ENCODE measurements at regions not wholly inside any gene's neighbourhood (a gene's known extent, or its start where the extent isn't known, plus 50 kb on each side); places are given as distances from the start of the nearest gene placed in this dataset.
"Not testable (repeated sequence)": the region's sequence is repeated elsewhere in the genome, so short reads cannot be mapped to it uniquely, and the experiment has no call there.

DNA sequence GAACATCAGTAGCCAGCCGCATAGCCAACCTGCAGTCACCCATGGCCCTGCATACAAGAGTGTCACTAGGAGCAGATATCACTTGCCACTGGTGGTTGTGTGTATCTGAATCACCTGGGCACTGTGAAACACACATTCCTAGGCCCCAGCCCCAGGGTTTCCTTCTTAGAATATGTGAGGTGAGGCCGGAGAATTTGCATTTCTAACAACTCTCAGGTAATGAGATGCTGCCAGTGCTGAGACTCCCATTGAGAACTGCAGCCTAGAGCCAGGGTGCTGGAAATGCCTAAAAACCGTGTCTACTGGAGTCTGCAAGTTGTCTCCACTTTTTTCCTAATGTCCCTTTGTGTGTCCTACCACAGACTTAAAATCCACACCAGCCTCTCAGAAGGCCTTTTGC lies 232.0 kb upstream of the PLGLB2 start:
- H3K27ac ChIP-seq (ENCODE audit: insufficient read depth in 1 of 2, low read depth in 1 of 2, low read length in 2 of 2, poor library complexity in 1 of 2, severe bottlenecking in 2 of 2); H3K4me3 ChIP-seq (ENCODE audit: control insufficient read depth in 1 of 7, extremely low read depth in 1 of 7, insufficient read depth in 4 of 7, low read depth in 2 of 7, low read length in 6 of 7); POLR2A ChIA-PET; CTCF ChIA-PET; DNase-seq; H3K9me3 ChIP-seq (ENCODE audit: control extremely low read depth in 1 of 5, control insufficient read depth in 4 of 5, insufficient read depth in 2 of 5, low read depth in 1 of 5, low read length in 4 of 5); H3K27me3 ChIP-seq (replicated peaks in 2 of 5; ENCODE audit: control insufficient read depth in 4 of 5, insufficient read depth in 5 of 5, low read length in 4 of 5); H3K36me3 ChIP-seq (ENCODE audit: control insufficient read depth in 4 of 4, insufficient read depth in 4 of 4, low read length in 3 of 4): not testable (repeated sequence)
- peaks cover 0 to 23% (median 13%) of the 10 kb centered on the region in 4 experiments for H3K4me1 ChIP-seq (ENCODE audit: control extremely low read depth in 1 of 4, control insufficient read depth in 4 of 4, insufficient read depth in 4 of 4, low read length in 3 of 4)
- WGBS (ENCODE audit: insufficient coverage), result no CpG with 5 or more reads among the region's 3 CpGs

DNA sequence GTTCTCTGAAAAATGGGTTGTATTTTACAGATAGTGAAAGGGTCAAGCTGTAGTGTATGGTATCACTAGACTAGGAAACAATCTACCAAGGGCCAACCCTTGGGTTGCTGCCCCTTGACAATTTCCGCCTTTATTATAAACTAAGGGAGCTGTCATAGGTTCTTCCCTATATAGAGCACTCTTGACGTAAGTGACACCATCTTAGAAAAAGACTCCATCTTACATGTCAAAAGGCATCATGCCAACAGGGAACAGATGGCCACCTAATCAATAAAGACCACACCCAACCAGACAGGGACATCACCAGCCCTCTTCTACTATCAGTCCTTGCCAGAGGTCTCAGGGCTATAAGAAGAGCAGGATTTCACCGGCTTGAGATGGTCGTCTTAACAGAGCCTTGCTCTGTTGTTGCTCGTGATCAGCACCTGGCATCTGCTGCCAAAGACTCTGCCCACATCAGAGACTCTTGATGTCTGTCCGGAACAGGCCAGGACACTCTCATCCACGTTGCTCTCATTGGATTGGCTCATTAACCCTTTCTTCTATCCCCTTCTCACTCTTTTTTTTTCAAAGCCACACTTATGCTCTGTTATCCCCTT lies 231.4 kb upstream of the PLGLB2 start:
- H3K27ac ChIP-seq (ENCODE audit: insufficient read depth in 1 of 2, low read depth in 1 of 2, low read length in 2 of 2, poor library complexity in 1 of 2, severe bottlenecking in 2 of 2); H3K4me3 ChIP-seq (ENCODE audit: control insufficient read depth in 1 of 7, extremely low read depth in 1 of 7, insufficient read depth in 4 of 7, low read depth in 2 of 7, low read length in 6 of 7); H3K9me3 ChIP-seq (ENCODE audit: control extremely low read depth in 1 of 5, control insufficient read depth in 4 of 5, insufficient read depth in 2 of 5, low read depth in 1 of 5, low read length in 4 of 5); POLR2A ChIA-PET; CTCF ChIA-PET; H3K36me3 ChIP-seq (ENCODE audit: control insufficient read depth in 4 of 4, insufficient read depth in 4 of 4, low read length in 3 of 4); H3K27me3 ChIP-seq (replicated peaks in 2 of 5; ENCODE audit: control insufficient read depth in 4 of 5, insufficient read depth in 5 of 5, low read length in 4 of 5): not testable (repeated sequence)
- peak; percentile 36 to 79 (median 60) for DNase-seq
- WGBS (ENCODE audit: insufficient coverage), result 83% methylated on average over 2 of the region's 7 CpGs
- peaks cover 0 to 23% (median 13%) of the 10 kb centered on the region in 4 experiments for H3K4me1 ChIP-seq (ENCODE audit: control extremely low read depth in 1 of 4, control insufficient read depth in 4 of 4, insufficient read depth in 4 of 4, low read length in 3 of 4)

DNA sequence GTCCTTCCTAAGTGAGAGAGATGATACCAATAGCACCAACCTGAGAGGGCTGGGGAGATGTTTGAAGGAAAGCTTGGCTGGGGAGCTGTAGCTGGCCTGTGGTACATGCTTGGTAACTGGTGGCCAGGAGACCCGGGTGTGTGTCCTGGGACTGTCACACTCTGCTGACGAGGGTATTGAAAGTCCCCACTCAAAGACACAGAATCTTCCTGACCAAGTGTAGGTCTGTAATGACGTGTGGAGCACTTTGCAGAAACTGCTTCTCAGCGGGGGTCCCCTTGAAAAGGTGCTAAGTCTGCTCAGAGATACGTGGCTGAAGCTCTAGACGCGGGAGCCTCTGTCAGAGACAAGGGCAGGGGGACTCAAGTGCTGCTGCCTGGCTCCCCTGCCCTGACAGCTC lies 230.4 kb upstream of the PLGLB2 start:
- POLR2A ChIA-PET; H3K36me3 ChIP-seq (ENCODE audit: control insufficient read depth in 4 of 4, insufficient read depth in 4 of 4, low read length in 3 of 4); DNase-seq; CTCF ChIA-PET; H3K4me3 ChIP-seq (ENCODE audit: control insufficient read depth in 1 of 7, extremely low read depth in 1 of 7, insufficient read depth in 4 of 7, low read depth in 2 of 7, low read length in 6 of 7); H3K27ac ChIP-seq (ENCODE audit: insufficient read depth in 1 of 2, low read depth in 1 of 2, low read length in 2 of 2, poor library complexity in 1 of 2, severe bottlenecking in 2 of 2); H3K27me3 ChIP-seq (replicated peaks in 2 of 5; ENCODE audit: control insufficient read depth in 4 of 5, insufficient read depth in 5 of 5, low read length in 4 of 5); H3K9me3 ChIP-seq (ENCODE audit: control extremely low read depth in 1 of 5, control insufficient read depth in 4 of 5, insufficient read depth in 2 of 5, low read depth in 1 of 5, low read length in 4 of 5): not testable (repeated sequence)
- WGBS (ENCODE audit: insufficient coverage), result no CpG with 5 or more reads among the region's 7 CpGs
- H3K4me1 ChIP-seq (ENCODE audit: control extremely low read depth in 1 of 4, control insufficient read depth in 4 of 4, insufficient read depth in 4 of 4, low read length in 3 of 4), result peaks cover 0 to 23% (median 13%) of the 10 kb centered on the region in 4 experiments

DNA sequence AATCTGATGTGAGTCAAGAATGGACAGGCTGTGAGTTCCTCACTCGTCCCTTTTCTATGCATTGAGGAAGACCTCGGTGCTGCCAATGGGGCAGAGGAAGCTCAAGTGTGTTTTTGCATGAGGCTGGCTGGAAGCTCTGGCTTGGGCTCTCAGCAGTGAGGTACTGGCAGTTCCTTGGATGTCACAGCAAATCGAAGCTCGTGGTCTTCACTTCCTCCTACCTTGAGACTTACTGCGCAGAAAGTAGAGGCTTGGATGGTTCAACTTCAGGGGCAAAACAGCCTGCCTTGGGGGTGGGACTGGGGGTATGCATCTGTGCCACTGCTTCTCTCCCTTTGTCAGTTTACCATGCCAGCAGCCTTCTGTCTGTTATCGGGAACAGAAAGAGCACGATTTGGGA lies 229.8 kb upstream of the PLGLB2 start:
- H3K27ac ChIP-seq (ENCODE audit: insufficient read depth in 1 of 2, low read depth in 1 of 2, low read length in 2 of 2, poor library complexity in 1 of 2, severe bottlenecking in 2 of 2); H3K4me3 ChIP-seq (ENCODE audit: control insufficient read depth in 1 of 7, extremely low read depth in 1 of 7, insufficient read depth in 4 of 7, low read depth in 2 of 7, low read length in 6 of 7); CTCF ChIA-PET; POLR2A ChIA-PET; H3K9me3 ChIP-seq (ENCODE audit: control extremely low read depth in 1 of 5, control insufficient read depth in 4 of 5, insufficient read depth in 2 of 5, low read depth in 1 of 5, low read length in 4 of 5); H3K36me3 ChIP-seq (ENCODE audit: control insufficient read depth in 4 of 4, insufficient read depth in 4 of 4, low read length in 3 of 4); H3K27me3 ChIP-seq (replicated peaks in 2 of 5; ENCODE audit: control insufficient read depth in 4 of 5, insufficient read depth in 5 of 5, low read length in 4 of 5): not testable (repeated sequence)
- 100% methylated on average over 2 of the region's 7 CpGs for WGBS (ENCODE audit: insufficient coverage)
- peaks cover 0 to 23% (median 13%) of the 10 kb centered on the region in 4 experiments for H3K4me1 ChIP-seq (ENCODE audit: control extremely low read depth in 1 of 4, control insufficient read depth in 4 of 4, insufficient read depth in 4 of 4, low read length in 3 of 4)
- DNase-seq, result peak in 1 of 3 donors; percentile 26

DNA sequence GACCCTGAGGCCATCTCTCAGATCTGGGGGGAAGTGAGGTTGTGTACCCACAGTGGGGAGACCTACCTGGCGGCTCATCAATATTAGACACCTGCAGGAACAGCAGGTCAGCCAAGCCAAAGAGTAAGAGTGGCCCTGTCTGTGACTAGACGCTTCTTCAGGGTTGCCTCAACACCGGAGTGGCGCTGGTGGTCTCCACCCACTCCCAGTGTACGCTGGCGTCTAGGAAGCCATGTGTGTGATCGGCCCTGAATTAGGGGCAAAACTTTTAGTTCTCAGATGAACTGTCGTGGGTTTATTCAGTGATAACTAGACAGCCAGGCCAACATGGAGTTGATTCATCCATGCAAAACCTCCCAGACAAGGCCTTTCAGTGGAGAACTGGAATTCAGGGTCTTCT lies 229.3 kb upstream of the PLGLB2 start:
- H3K27ac ChIP-seq (ENCODE audit: insufficient read depth in 1 of 2, low read depth in 1 of 2, low read length in 2 of 2, poor library complexity in 1 of 2, severe bottlenecking in 2 of 2); POLR2A ChIA-PET: not testable (repeated sequence)
- WGBS (ENCODE audit: insufficient coverage), result no CpG with 5 or more reads among the region's 8 CpGs

DNA sequence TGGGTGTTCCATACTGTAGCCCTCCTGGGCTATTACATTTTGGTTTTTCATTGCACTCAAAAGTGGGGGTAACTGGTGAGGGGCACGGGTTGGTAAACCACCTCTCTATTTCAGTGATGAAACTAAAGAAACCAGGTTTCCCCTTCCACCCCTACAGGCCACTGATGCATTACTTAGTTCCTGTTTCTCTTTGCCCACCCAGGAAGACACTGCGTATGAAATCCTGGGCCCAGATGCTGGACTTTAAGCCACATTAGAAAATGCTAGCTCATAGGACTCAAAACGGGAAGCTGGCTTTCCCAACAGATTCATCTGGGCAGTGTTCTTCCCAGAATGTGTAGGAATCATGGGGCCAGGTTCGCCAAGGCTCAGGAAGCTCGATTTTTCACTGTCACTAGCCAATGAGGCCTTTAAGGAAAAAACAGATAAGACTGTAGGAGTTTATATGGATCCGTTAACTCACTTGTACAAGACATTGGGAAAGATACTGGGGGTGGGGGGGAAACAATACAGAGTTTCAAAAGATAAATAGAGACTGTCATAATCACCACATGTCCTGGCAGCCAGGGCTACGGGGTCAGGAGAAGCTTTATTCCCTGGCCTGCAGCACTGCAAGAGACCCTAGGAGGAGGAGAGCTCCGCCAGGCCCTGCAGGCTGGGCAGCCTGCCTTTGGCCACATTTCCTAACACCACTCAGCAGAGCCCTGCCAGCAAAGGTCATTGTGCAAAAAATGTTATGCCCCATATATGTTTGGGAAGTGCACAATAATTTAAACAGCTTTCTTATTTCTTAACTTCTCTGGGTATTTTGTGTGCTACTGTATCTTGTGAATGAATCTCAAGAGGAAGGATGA lies 228.5 kb upstream of the PLGLB2 start:
- H3K36me3 ChIP-seq (ENCODE audit: control insufficient read depth in 4 of 4, insufficient read depth in 4 of 4, low read length in 3 of 4); H3K27me3 ChIP-seq (replicated peaks in 2 of 5; ENCODE audit: control insufficient read depth in 4 of 5, insufficient read depth in 5 of 5, low read length in 4 of 5); H3K27ac ChIP-seq (ENCODE audit: insufficient read depth in 1 of 2, low read depth in 1 of 2, low read length in 2 of 2, poor library complexity in 1 of 2, severe bottlenecking in 2 of 2); H3K9me3 ChIP-seq (ENCODE audit: control extremely low read depth in 1 of 5, control insufficient read depth in 4 of 5, insufficient read depth in 2 of 5, low read depth in 1 of 5, low read length in 4 of 5); CTCF ChIA-PET; POLR2A ChIA-PET; H3K4me3 ChIP-seq (ENCODE audit: control insufficient read depth in 1 of 7, extremely low read depth in 1 of 7, insufficient read depth in 4 of 7, low read depth in 2 of 7, low read length in 6 of 7); DNase-seq: not testable (repeated sequence)
- peaks cover 0 to 23% (median 13%) of the 10 kb centered on the region in 4 experiments for H3K4me1 ChIP-seq (ENCODE audit: control extremely low read depth in 1 of 4, control insufficient read depth in 4 of 4, insufficient read depth in 4 of 4, low read length in 3 of 4)
- no CpG with 5 or more reads among the region's 8 CpGs for WGBS (ENCODE audit: insufficient coverage)

More for the DNA sequence above, 229.3 kb upstream of the PLGLB2 start:
- CTCF ChIA-PET; DNase-seq; H3K9me3 ChIP-seq (ENCODE audit: control extremely low read depth in 1 of 5, control insufficient read depth in 4 of 5, insufficient read depth in 2 of 5, low read depth in 1 of 5, low read length in 4 of 5); H3K36me3 ChIP-seq (ENCODE audit: control insufficient read depth in 4 of 4, insufficient read depth in 4 of 4, low read length in 3 of 4); H3K4me3 ChIP-seq (ENCODE audit: control insufficient read depth in 1 of 7, extremely low read depth in 1 of 7, insufficient read depth in 4 of 7, low read depth in 2 of 7, low read length in 6 of 7); H3K27me3 ChIP-seq (replicated peaks in 2 of 5; ENCODE audit: control insufficient read depth in 4 of 5, insufficient read depth in 5 of 5, low read length in 4 of 5): not testable (repeated sequence)
- H3K4me1 ChIP-seq (ENCODE audit: control extremely low read depth in 1 of 4, control insufficient read depth in 4 of 4, insufficient read depth in 4 of 4, low read length in 3 of 4), result peaks cover 0 to 23% (median 13%) of the 10 kb centered on the region in 4 experiments

DNA sequence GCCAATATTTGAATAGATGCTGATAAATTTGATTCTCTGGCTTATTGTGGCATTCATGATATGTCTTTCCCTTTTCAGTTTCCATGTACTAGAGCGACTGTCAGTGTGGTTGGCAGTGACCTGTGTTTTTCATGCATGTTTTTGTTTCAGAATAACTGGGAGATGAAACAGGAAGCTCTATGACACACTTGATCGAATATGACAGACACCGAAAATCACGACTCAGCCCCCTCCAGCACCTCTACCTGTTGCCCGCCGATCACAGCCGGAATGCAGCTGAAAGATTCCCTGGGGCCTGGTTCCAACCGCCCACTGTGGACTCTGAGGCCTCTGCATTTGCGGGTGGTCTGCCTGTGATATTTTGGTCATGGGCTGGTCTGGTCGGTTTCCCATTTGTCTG lies 226.8 kb upstream of the PLGLB2 start:
- POLR2A ChIA-PET; H3K27me3 ChIP-seq (replicated peaks in 2 of 5; ENCODE audit: control insufficient read depth in 4 of 5, insufficient read depth in 5 of 5, low read length in 4 of 5); H3K4me3 ChIP-seq (ENCODE audit: control insufficient read depth in 1 of 7, extremely low read depth in 1 of 7, insufficient read depth in 4 of 7, low read depth in 2 of 7, low read length in 6 of 7); CTCF ChIA-PET; H3K9me3 ChIP-seq (ENCODE audit: control extremely low read depth in 1 of 5, control insufficient read depth in 4 of 5, insufficient read depth in 2 of 5, low read depth in 1 of 5, low read length in 4 of 5); H3K27ac ChIP-seq (ENCODE audit: insufficient read depth in 1 of 2, low read depth in 1 of 2, low read length in 2 of 2, poor library complexity in 1 of 2, severe bottlenecking in 2 of 2); H3K36me3 ChIP-seq (ENCODE audit: control insufficient read depth in 4 of 4, insufficient read depth in 4 of 4, low read length in 3 of 4): not testable (repeated sequence)
- H3K4me1 ChIP-seq (ENCODE audit: control extremely low read depth in 1 of 4, control insufficient read depth in 4 of 4, insufficient read depth in 4 of 4, low read length in 3 of 4), result peaks cover 0 to 21% (median 11%) of the 10 kb centered on the region in 4 experiments
- no CpG with 5 or more reads among the region's 10 CpGs for WGBS (ENCODE audit: insufficient coverage)
- peak in 1 of 3 donors; percentile 1 for DNase-seq
